PC-3 (cell line): ENCODE measurements at regions not wholly inside any gene's neighbourhood (a gene's known extent, or its start where the extent isn't known, plus 50 kb on each side); places are given as distances from the start of the nearest gene placed in this dataset.

Experiments
- EZH2 ChIP-seq: fragments of 300-600 bp; sonication (generic); IDR thresholded peaks from one replicate; pipeline ENCODE4 v1.6.1; 2017; ENCODE audit warnings: antibody characterized with exemption, mild to moderate bottlenecking, low read length; ENCODE audit not compliant: unreplicated experiment
- EZH2phosphoT487 ChIP-seq: fragments of 300-600 bp; sonication (generic); IDR thresholded peaks from 2 replicates; pipeline ENCODE4 v1.6.1; 2018; ENCODE audit warnings: mild to moderate bottlenecking, antibody characterized with exemption, low read length, borderline replicate concordance

DNA sequence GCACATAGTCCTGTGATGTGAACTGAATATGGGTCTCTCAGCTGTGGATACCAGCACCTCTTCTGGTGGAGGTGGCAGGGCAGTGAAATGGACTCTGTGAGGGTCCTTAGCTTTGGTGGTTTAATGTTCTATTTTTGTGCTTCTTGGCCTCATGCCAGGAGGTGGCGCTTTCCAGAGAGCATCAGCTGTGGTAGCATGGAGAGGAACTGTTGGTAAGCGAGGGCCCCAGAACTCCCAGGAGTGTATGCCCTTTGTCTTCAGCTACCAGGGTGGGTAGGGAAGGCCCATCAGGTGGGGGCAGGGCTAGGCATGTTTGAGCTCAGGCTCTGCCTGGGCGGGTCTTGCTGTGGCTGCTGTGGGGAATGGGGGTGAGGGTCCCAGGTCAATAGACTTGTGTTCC, 241.7 kb downstream of the AEBP2 start:
- TF ChIP-seq EZH2 (no peak), EZH2phosphoT487 (no peak)
